Osteoblast (primary cell): ENCODE measurements at regions not wholly inside any gene's neighbourhood (a gene's known extent, or its start where the extent isn't known, plus 50 kb on each side); places are given as distances from the start of the nearest gene placed in this dataset.

Source experiments
- DNase-seq: peaks from one replicate; pipeline ENCODE4 v3.0.0; 2011; ENCODE audit warnings: low spot score, mixed read lengths; ENCODE audit not compliant: insufficient read length; ENCODE audit errors: missing footprints
- H2AFZ ChIP-seq: 2 replicates; pipeline ENCODE4 v1.6.0; 2011; ENCODE audit warnings: mild to moderate bottlenecking, low read length
- H3K27ac ChIP-seq: 2 replicates; pipeline ENCODE4 v1.5.1; 2011; ENCODE audit warnings: mild to moderate bottlenecking, low read depth, low read length, moderate library complexity
- H3K27me3 ChIP-seq: 2 replicates; pipeline ENCODE4 v1.6.0; 2012; ENCODE audit warnings: mild to moderate bottlenecking, control low read depth, inconsistent platforms, low read length, moderate library complexity; ENCODE audit not compliant: insufficient read depth
- H3K36me3 ChIP-seq: 2 replicates; pipeline ENCODE4 v1.5.1; 2011; ENCODE audit warnings: mild to moderate bottlenecking, low read length, control low read depth, moderate library complexity; ENCODE audit not compliant: insufficient read depth
- H3K4me1 ChIP-seq: 2 replicates; pipeline ENCODE4 v1.5.1; 2011; ENCODE audit warnings: mild to moderate bottlenecking, low read length, control low read depth, moderate library complexity; ENCODE audit not compliant: insufficient read depth
- H3K4me2 ChIP-seq: 2 replicates; pipeline ENCODE4 v1.6.0; 2011; ENCODE audit warnings: mild to moderate bottlenecking, low read length; ENCODE audit not compliant: insufficient read depth
- H3K4me3 ChIP-seq: fragments of 200-600 bp; sonication (generic); 3 replicates; pipeline ENCODE4 v1.5.1; 2012; ENCODE audit warnings: mild to moderate bottlenecking, low read length, inconsistent platforms; ENCODE audit not compliant: insufficient read depth
- H3K79me2 ChIP-seq: 2 replicates; pipeline ENCODE4 v1.6.0; 2012; ENCODE audit warnings: mild to moderate bottlenecking, low read length, control low read depth, inconsistent platforms; ENCODE audit not compliant: insufficient read depth
- H3K9me3 ChIP-seq: 2 replicates; pipeline ENCODE4 v1.5.1; 2011; ENCODE audit warnings: low read depth, low read length, control low read depth
- H4K20me1 ChIP-seq: 2 replicates; pipeline ENCODE4 v1.6.0; 2012; ENCODE audit warnings: mild to moderate bottlenecking, low read length, control low read depth; ENCODE audit not compliant: insufficient read depth
- CTCF ChIP-seq: IDR thresholded peaks from 2 replicates; pipeline ENCODE4 v1.5.1; 2011; ENCODE audit warnings: mild to moderate bottlenecking, low read depth, low read length, moderate library complexity; ENCODE audit errors: extremely low read depth

- Histone ChIP-seq H3K4me3 (no peak overlapping the region), H3K79me2 (no peaks in the 10 kb centered on the region), H3K4me1 (no peaks in the 10 kb centered on the region), H3K9me3 (peaks cover 2% of the 10 kb centered on the region), H3K4me2 (no peak overlapping the region), H3K27ac (no peak overlapping the region), H3K36me3 (no peaks in the 10 kb centered on the region), H2AFZ (no peak overlapping the region), H4K20me1 (no peaks in the 10 kb centered on the region), H3K27me3 (no peaks in the 10 kb centered on the region)
- TF ChIP-seq CTCF = no peak
- DNase-seq = no peak
Observed at GRCh38 chrX:137742846-137743245, 176.9 kb downstream of the ZIC3 start.

- Histone ChIP-seq H3K4me3 (no peak overlapping the region), H3K36me3 (no peaks in the 10 kb centered on the region), H2AFZ (no peak overlapping the region), H3K79me2 (no peaks in the 10 kb centered on the region), H3K27me3 (no peaks in the 10 kb centered on the region), H3K4me2 (no peak overlapping the region), H3K4me1 (no peaks in the 10 kb centered on the region), H4K20me1 (no peaks in the 10 kb centered on the region), H3K27ac (no peak overlapping the region), H3K9me3 (peaks cover 2% of the 10 kb centered on the region)
- no peak for TF ChIP-seq CTCF
- DNase-seq = no peak
Observed at GRCh38 chrX:137743414-137743813, 177.5 kb downstream of the ZIC3 start.

- H3K4me1 ChIP-seq = no peaks in the 10 kb centered on the region
- H3K9me3 ChIP-seq = peaks cover 2% of the 10 kb centered on the region
- H4K20me1 ChIP-seq = no peaks in the 10 kb centered on the region
- H2AFZ ChIP-seq = no peak overlapping the region
- DNase-seq = no peak
- no peak overlapping the region for H3K27ac ChIP-seq
- no peak for TF ChIP-seq CTCF
- H3K36me3 ChIP-seq = no peaks in the 10 kb centered on the region
- no peak overlapping the region for H3K4me2 ChIP-seq
- H3K27me3 ChIP-seq = no peaks in the 10 kb centered on the region
- H3K79me2 ChIP-seq = no peaks in the 10 kb centered on the region
- H3K4me3 ChIP-seq = no peak overlapping the region
Observed at GRCh38 chrX:137746289-137746688, 180.4 kb downstream of the ZIC3 start.

GRCh38 chrX:137747244-137748043, 181.5 kb downstream of the ZIC3 start:
- Histone ChIP-seq H4K20me1 (no peaks in the 10 kb centered on the region), H2AFZ (no peak overlapping the region), H3K4me2 (no peak overlapping the region), H3K9me3 (no peaks in the 10 kb centered on the region), H3K27me3 (no peaks in the 10 kb centered on the region), H3K4me1 (no peaks in the 10 kb centered on the region), H3K79me2 (no peaks in the 10 kb centered on the region), H3K4me3 (no peak overlapping the region), H3K36me3 (no peaks in the 10 kb centered on the region), H3K27ac (no peak overlapping the region)
- DNase-seq = no peak
- no peak for TF ChIP-seq CTCF
